ENCODE measurements at regions not wholly inside any gene's neighbourhood (a gene's known extent, or its start where the extent isn't known, plus 50 kb on each side); places are given as distances from the start of the nearest gene placed in this dataset.

- no peak overlapping the region for H3K27ac ChIP-seq (ENCODE audit: extremely low read depth, low read depth, low read length)
- no peak overlapping the region for H3K9ac ChIP-seq (ENCODE audit: insufficient read depth in 1 of 2, low read depth in 2 of 2, low read length in 2 of 2)
- H3K9me3 ChIP-seq (replicated peaks; ENCODE audit: control insufficient read depth, insufficient read depth, low read depth, low read length): no peaks in the 10 kb centered on the region
- H4K20me1 ChIP-seq (replicated peaks; ENCODE audit: control insufficient read depth, insufficient read depth, low read length): 0 out of 2 replicates have a peak, but pooled peaks cover 4% of the 10 kb centered on the region
- ATAC-seq (peak; percentile 63), FAIRE-seq (no peak), DNase-seq (ENCODE audit: extremely low read depth in 1 of 4, low spot score in 3 of 4) (no peak)
- H3K36me3 ChIP-seq (ENCODE audit: control insufficient read depth, insufficient read depth, low read length): no peaks in the 10 kb centered on the region
- H3K4me1 ChIP-seq (replicated peaks in 1 of 2; ENCODE audit: control insufficient read depth in 2 of 2, insufficient read depth in 2 of 2, low read length in 2 of 2): peaks cover 0 to 5% of the 10 kb centered on the region in 2 experiments; a peak in 4 of 5 replicates
- H3K79me2 ChIP-seq (ENCODE audit: control insufficient read depth, insufficient read depth, low read length): no peaks in the 10 kb centered on the region
- no peak for TF ChIP-seq ZNF124 (CRISPR knock-in tag; IDR thresholded peaks at IDR 0.05)
- 0 out of 2 replicates have a peak, but pooled peaks have one; percentile 7 for TF ChIP-seq MAFG (tag; conservative IDR thresholded peaks at IDR 0.05)
- no peaks in the 10 kb centered on the region for H3K9me1 ChIP-seq (ENCODE audit: control insufficient read depth, insufficient read depth, low read length)
- BruUV-seq (replicated peaks): no TSS peak
- intact Hi-C loops (cut with micrococcal nuclease): no loop called here
- H3K27me3 ChIP-seq (ENCODE audit: control insufficient read depth in 2 of 2, insufficient read depth in 2 of 2, low read length in 2 of 2): peaks cover 6 to 35% of the 10 kb centered on the region in 2 experiments; a peak in 3 of 5 replicates
- ChIA-PET CTCF (ENCODE audit: low intra/inter-chr PET ratio) (no interaction called here), POLR2A (interaction anchor here (0.6 kb wide), 3 partner anchors 96 to 723 kb away, joined by 3 to 4 read pairs (median 3); no protein-coding TSS in a partner anchor)
- in situ Hi-C loops (cut with MboI): no loop called here
- no peak overlapping the region for H3K4me3 ChIP-seq
- H2AFZ ChIP-seq (ENCODE audit: low read depth, low read length): no peak overlapping the region
- H3K4me2 ChIP-seq (ENCODE audit: insufficient read depth, low read length): no peak overlapping the region
- WGBS (ENCODE audit: insufficient coverage, low coverage, missing lambda C conversion rate): 1% methylated on average over 4 of the region's 4 CpGs
Measured at GRCh38 chr15:70172566-70173225, 75.0 kb upstream of the TLE3 start.

- Histone ChIP-seq H3K4me3 (no peak overlapping the region), H3K9ac (ENCODE audit: insufficient read depth in 1 of 2, low read depth in 2 of 2, low read length in 2 of 2) (no peak overlapping the region), H3K4me1 (replicated peaks in 1 of 2; ENCODE audit: control insufficient read depth in 2 of 2, insufficient read depth in 2 of 2, low read length in 2 of 2) (peaks cover 0 to 5% of the 10 kb centered on the region in 2 experiments; a peak in 4 of 5 replicates), H3K9me1 (ENCODE audit: control insufficient read depth, insufficient read depth, low read length) (no peaks in the 10 kb centered on the region), H4K20me1 (replicated peaks; ENCODE audit: control insufficient read depth, insufficient read depth, low read length) (0 out of 2 replicates have a peak, but pooled peaks cover 4% of the 10 kb centered on the region), H3K36me3 (ENCODE audit: control insufficient read depth, insufficient read depth, low read length) (no peaks in the 10 kb centered on the region), H3K79me2 (ENCODE audit: control insufficient read depth, insufficient read depth, low read length) (no peaks in the 10 kb centered on the region), H3K27me3 (ENCODE audit: control insufficient read depth in 2 of 2, insufficient read depth in 2 of 2, low read length in 2 of 2) (peaks cover 6 to 35% of the 10 kb centered on the region in 2 experiments; a peak in 3 of 5 replicates), H3K27ac (ENCODE audit: extremely low read depth, low read depth, low read length) (no peak overlapping the region), H2AFZ (ENCODE audit: low read depth, low read length) (no peak overlapping the region), H3K4me2 (ENCODE audit: insufficient read depth, low read length) (no peak overlapping the region), H3K9me3 (replicated peaks; ENCODE audit: control insufficient read depth, insufficient read depth, low read depth, low read length) (no peaks in the 10 kb centered on the region)
- ATAC-seq (no peak; the same call in 2 of the 3 replicates), DNase-seq (ENCODE audit: extremely low read depth in 1 of 4, low spot score in 3 of 4) (no peak), FAIRE-seq (no peak)
- 0% methylated on average over 2 of the region's 2 CpGs for WGBS (ENCODE audit: insufficient coverage, low coverage, missing lambda C conversion rate)
- ChIA-PET POLR2A (interaction anchor here (0.6 kb wide), 1 partner anchor 361 kb away, joined by 3 read pairs; no protein-coding TSS in a partner anchor), CTCF (ENCODE audit: low intra/inter-chr PET ratio) (no interaction called here)
- BruUV-seq (replicated peaks): no TSS peak
- intact Hi-C loops (cut with micrococcal nuclease): no loop called here
- in situ Hi-C loops (cut with MboI): no loop called here
- TF ChIP-seq ZNF57 (CRISPR knock-in tag; IDR thresholded peaks at IDR 0.05) (no peak), SNRNP70 (optimal IDR thresholded peaks at IDR 0.05; ENCODE audit: low read depth, low read length) (no peak), CAMTA2 (CRISPR knock-in tag; conservative IDR thresholded peaks at IDR 0.05) (no peak), ELF1 (tag; IDR thresholded peaks at IDR 0.05) (no peak), CREB3 (tag; conservative IDR thresholded peaks at IDR 0.05; ENCODE audit: low read depth) (no peak), DPF2 (IDR thresholded peaks at IDR 0.05) (no peak), MIER1 (IDR thresholded peaks at IDR 0.05; ENCODE audit: low read depth) (no peak), ZNF282 (CRISPR knock-in tag; IDR thresholded peaks at IDR 0.05) (no peak), PREB (CRISPR knock-in tag; IDR thresholded peaks at IDR 0.05) (no peak), SMAD2 (IDR thresholded peaks at IDR 0.05; ENCODE audit: low read depth, low read length) (no peak), POLR2H (tag; IDR thresholded peaks at IDR 0.05; ENCODE audit: low read depth) (no peak)
Measured at GRCh38 chr15:70172124-70172523, 74.4 kb upstream of the TLE3 start.
